HFFc6 (cell line): ENCODE measurements at regions not wholly inside any gene's neighbourhood (a gene's known extent, or its start where the extent isn't known, plus 50 kb on each side); places are given as distances from the start of the nearest gene placed in this dataset. TPM values are rescaled to one million over a fixed set of nuclear protein-coding genes. Genes with fewer than 3 reads are reported as not detected.

Experiments
- DNase-seq: peaks from one replicate; pipeline ENCODE4 v3.0.0-alpha.2; 2018
- H3K27ac Mint-ChIP-seq: 2 replicates; pipeline ENCODE4 v1.8.0; 2020; ENCODE audit warnings: mild to moderate bottlenecking, mixed read lengths
- H3K27me3 Mint-ChIP-seq: 2 replicates; pipeline ENCODE4 v1.8.0; 2021; ENCODE audit warnings: mild to moderate bottlenecking, moderate library complexity, mixed read lengths; ENCODE audit not compliant: insufficient read depth
- H3K36me3 Mint-ChIP-seq: 2 replicates; pipeline ENCODE4 v1.8.0; 2021; ENCODE audit warnings: low read depth, mixed read lengths
- H3K4me1 Mint-ChIP-seq: 2 replicates; pipeline ENCODE4 v1.8.0; 2020; ENCODE audit warnings: low read depth, mixed read lengths
- H3K4me3 Mint-ChIP-seq: 2 replicates; pipeline ENCODE4 v1.8.0; 2020; ENCODE audit warnings: mild to moderate bottlenecking, moderate library complexity, mixed read lengths
- H3K9me3 Mint-ChIP-seq: 2 replicates; pipeline ENCODE4 v1.8.0; 2020; ENCODE audit warnings: mild to moderate bottlenecking, mixed read lengths
- CTCF ChIP-seq: fragments of 200-600 bp; sonication (generic); IDR thresholded peaks from 2 replicates; pipeline ENCODE4 v1.5.0; 2021; ENCODE audit warnings: antibody characterized with exemption, mild to moderate bottlenecking
- microRNA-seq: library from miRNA; unstranded; fragments of <30 nt; microRNA quantifications from one replicate; pipeline ENCODE4, GENCODE V29; 2019

GRCh38 chr1:94593611-94594010 lies 52.1 kb upstream of the F3 start:
- no peaks in the 10 kb centered on the region; the same call in 1 of the 2 replicates for H3K27me3 Mint-ChIP-seq
- TF ChIP-seq CTCF = no peak
- no peak for DNase-seq
- peaks cover 36% of the 10 kb centered on the region for H3K4me1 Mint-ChIP-seq
- no peak overlapping the region for H3K4me3 Mint-ChIP-seq
- H3K36me3 Mint-ChIP-seq = no peaks in the 10 kb centered on the region; the same call in 1 of the 2 replicates
- no peak overlapping the region for H3K27ac Mint-ChIP-seq
- no peaks in the 10 kb centered on the region for H3K9me3 Mint-ChIP-seq

- H3K27me3 Mint-ChIP-seq = no peaks in the 10 kb centered on the region; the same call in 1 of the 2 replicates
- no peak overlapping the region for H3K4me3 Mint-ChIP-seq
- DNase-seq = no peak
- H3K36me3 Mint-ChIP-seq = no peaks in the 10 kb centered on the region; the same call in 1 of the 2 replicates
- no peak overlapping the region for H3K27ac Mint-ChIP-seq
- TF ChIP-seq CTCF = no peak
- peaks cover 31% of the 10 kb centered on the region for H3K4me1 Mint-ChIP-seq
- no peaks in the 10 kb centered on the region for H3K9me3 Mint-ChIP-seq
These were observed 51.0 kb upstream of the F3 start for GRCh38 chr1:94592571-94592920.

GRCh38 chr1:94591823-94592570 lies 50.4 kb upstream of the F3 start:
- no peak for TF ChIP-seq CTCF
- no peak overlapping the region for H3K4me3 Mint-ChIP-seq
- peaks cover 25% of the 10 kb centered on the region for H3K4me1 Mint-ChIP-seq
- no peak overlapping the region for H3K27ac Mint-ChIP-seq
- no peaks in the 10 kb centered on the region for H3K9me3 Mint-ChIP-seq
- no peaks in the 10 kb centered on the region; the same call in 1 of the 2 replicates for H3K27me3 Mint-ChIP-seq
- H3K36me3 Mint-ChIP-seq = no peaks in the 10 kb centered on the region
- no peak for DNase-seq

Small RNA genes lying in the stretch of these regions (microRNA-seq; reads per million reads assigned to microRNA genes)
- not detected for gene MIR378G
